ENCODE measurements at regions not wholly inside any gene's neighbourhood (a gene's known extent, or its start where the extent isn't known, plus 50 kb on each side); places are given as distances from the start of the nearest gene placed in this dataset.

DNA sequence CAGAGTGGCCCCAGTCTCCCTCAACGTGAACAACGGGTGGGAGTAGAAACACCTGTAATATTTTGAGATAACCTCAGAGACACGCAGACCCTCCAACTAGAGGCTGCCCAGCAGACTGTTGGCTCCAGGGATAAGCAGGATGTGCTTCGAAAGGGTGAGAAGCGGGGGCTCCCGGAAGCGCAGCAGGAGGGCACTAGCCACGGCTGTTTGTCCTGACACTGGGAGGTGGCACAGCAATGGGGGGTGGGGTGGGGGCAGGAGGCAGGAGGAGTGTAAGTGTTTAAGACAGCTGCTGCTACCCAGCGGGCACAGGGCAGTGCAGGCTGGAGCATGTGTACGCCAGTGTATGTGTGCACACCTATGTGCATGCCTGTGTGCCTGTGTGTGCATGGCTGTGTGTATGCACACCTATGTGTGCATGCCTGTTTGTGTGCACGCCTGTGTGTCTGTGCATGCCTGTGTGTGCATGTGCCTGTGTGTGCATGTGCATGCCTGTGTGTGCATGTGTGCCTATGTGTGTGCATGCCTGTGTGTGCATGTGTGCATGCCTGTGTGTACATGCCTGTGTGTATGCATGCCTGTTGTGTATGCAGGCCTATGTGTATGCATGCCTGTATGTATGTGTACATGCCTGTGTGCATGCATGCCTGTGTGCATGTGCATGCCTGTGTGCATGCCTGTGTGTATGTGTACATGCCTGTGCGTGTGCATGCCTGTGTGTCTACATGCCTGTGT, 154.7 kb downstream of the SHANK2 start (continued):
- TF ChIP-seq, protein P1, sequence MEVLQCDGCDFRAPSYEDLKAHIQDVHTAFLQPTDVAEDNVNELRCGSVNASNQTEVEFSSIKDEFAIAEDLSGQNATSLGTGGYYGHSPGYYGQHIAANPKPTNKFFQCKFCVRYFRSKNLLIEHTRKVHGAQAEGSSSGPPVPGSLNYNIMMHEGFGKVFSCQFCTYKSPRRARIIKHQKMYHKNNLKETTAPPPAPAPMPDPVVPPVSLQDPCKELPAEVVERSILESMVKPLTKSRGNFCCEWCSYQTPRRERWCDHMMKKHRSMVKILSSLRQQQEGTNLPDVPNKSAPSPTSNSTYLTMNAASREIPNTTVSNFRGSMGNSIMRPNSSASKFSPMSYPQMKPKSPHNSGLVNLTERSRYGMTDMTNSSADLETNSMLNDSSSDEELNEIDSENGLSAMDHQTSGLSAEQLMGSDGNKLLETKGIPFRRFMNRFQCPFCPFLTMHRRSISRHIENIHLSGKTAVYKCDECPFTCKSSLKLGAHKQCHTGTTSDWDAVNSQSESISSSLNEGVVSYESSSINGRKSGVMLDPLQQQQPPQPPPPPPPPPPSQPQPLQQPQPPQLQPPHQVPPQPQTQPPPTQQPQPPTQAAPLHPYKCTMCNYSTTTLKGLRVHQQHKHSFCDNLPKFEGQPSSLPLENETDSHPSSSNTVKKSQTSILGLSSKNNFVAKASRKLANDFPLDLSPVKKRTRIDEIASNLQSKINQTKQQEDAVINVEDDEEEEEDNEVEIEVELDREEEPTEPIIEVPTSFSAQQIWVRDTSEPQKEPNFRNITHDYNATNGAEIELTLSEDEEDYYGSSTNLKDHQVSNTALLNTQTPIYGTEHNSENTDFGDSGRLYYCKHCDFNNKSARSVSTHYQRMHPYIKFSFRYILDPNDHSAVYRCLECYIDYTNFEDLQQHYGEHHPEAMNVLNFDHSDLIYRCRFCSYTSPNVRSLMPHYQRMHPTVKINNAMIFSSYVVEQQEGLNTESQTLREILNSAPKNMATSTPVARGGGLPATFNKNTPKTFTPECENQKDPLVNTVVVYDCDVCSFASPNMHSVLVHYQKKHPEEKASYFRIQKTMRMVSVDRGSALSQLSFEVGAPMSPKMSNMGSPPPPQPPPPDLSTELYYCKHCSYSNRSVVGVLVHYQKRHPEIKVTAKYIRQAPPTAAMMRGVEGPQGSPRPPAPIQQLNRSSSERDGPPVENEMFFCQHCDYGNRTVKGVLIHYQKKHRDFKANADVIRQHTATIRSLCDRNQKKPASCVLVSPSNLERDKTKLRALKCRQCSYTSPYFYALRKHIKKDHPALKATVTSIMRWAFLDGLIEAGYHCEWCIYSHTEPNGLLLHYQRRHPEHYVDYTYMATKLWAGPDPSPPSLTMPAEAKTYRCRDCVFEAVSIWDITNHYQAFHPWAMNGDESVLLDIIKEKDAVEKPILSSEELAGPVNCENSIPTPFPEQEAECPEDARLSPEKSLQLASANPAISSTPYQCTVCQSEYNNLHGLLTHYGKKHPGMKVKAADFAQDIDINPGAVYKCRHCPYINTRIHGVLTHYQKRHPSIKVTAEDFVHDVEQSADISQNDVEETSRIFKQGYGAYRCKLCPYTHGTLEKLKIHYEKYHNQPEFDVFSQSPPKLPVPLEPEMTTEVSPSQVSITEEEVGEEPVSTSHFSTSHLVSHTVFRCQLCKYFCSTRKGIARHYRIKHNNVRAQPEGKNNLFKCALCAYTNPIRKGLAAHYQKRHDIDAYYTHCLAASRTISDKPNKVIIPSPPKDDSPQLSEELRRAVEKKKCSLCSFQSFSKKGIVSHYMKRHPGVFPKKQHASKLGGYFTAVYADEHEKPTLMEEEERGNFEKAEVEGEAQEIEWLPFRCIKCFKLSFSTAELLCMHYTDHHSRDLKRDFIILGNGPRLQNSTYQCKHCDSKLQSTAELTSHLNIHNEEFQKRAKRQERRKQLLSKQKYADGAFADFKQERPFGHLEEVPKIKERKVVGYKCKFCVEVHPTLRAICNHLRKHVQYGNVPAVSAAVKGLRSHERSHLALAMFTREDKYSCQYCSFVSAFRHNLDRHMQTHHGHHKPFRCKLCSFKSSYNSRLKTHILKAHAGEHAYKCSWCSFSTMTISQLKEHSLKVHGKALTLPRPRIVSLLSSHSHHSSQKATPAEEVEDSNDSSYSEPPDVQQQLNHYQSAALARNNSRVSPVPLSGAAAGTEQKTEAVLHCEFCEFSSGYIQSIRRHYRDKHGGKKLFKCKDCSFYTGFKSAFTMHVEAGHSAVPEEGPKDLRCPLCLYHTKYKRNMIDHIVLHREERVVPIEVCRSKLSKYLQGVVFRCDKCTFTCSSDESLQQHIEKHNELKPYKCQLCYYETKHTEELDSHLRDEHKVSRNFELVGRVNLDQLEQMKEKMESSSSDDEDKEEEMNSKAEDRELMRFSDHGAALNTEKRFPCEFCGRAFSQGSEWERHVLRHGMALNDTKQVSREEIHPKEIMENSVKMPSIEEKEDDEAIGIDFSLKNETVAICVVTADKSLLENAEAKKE (CRISPR knock-in tag; IDR thresholded peaks at IDR 0.05): no peak
- no peak for TF ChIP-seq EZH2 (IDR thresholded peaks at IDR 0.05; ENCODE audit: low read depth, unreplicated experiment)

GRCh38 chr11:71096751-71097388, 155.5 kb downstream of the SHANK2 start:
- peaks cover 13% of the 10 kb centered on the region for H3K27me3 Mint-ChIP-seq (ENCODE audit: insufficient read depth, low read depth, poor library complexity)
- Histone ChIP-seq H2AFZ (no peak overlapping the region), H3K4me3 (no peak overlapping the region), H3K4me1 (ENCODE audit: insufficient read depth) (no peaks in the 10 kb centered on the region), H3K36me3 (ENCODE audit: insufficient read depth) (peaks cover 7% of the 10 kb centered on the region; the same call in 1 of the 2 replicates), H3K4me2 (no peak overlapping the region), H3K79me2 (replicated peaks; ENCODE audit: insufficient read depth) (peaks cover 4% of the 10 kb centered on the region; the same call in 1 of the 2 replicates), H3K27ac (ENCODE audit: low read depth) (no peak overlapping the region), H3F3A (replicated peaks; ENCODE audit: low read depth) (no peaks in the 10 kb centered on the region), H3K9me2 (ENCODE audit: insufficient read depth) (no peaks in the 10 kb centered on the region), H4K20me1 (replicated peaks; ENCODE audit: insufficient read depth) (no peaks in the 10 kb centered on the region), H3K27me3 (ENCODE audit: insufficient read depth) (no peaks in the 10 kb centered on the region)
- peaks cover 3% of the 10 kb centered on the region for H3K4me1 Mint-ChIP-seq
- H3K9me3 Mint-ChIP-seq: no peaks in the 10 kb centered on the region
- no peak overlapping the region for H3K27ac Mint-ChIP-seq
- no peak for TF ChIP-seq ZNF331 (CRISPR knock-in tag; IDR thresholded peaks at IDR 0.05; ENCODE audit: low read depth)
- no peak for TF ChIP-seq REST (IDR thresholded peaks at IDR 0.05; ENCODE audit: unreplicated experiment)
- TF ChIP-seq, protein P2, sequence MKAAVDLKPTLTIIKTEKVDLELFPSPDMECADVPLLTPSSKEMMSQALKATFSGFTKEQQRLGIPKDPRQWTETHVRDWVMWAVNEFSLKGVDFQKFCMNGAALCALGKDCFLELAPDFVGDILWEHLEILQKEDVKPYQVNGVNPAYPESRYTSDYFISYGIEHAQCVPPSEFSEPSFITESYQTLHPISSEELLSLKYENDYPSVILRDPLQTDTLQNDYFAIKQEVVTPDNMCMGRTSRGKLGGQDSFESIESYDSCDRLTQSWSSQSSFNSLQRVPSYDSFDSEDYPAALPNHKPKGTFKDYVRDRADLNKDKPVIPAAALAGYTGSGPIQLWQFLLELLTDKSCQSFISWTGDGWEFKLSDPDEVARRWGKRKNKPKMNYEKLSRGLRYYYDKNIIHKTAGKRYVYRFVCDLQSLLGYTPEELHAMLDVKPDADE (IDR thresholded peaks at IDR 0.05): no peak
- no peak for TF ChIP-seq ZNF114 (CRISPR knock-in tag; IDR thresholded peaks at IDR 0.05)
- TF ChIP-seq EZH2phosphoT487 (IDR thresholded peaks at IDR 0.05; ENCODE audit: unreplicated experiment): no peak
- no peak for TF ChIP-seq POLR2AphosphoS5 (IDR thresholded peaks at IDR 0.05; ENCODE audit: low read depth)
- DNase-seq (ENCODE audit: low spot score) (no peak), ATAC-seq (no peak)
- no peak overlapping the region for H3K4me3 Mint-ChIP-seq
- H3K36me3 Mint-ChIP-seq (ENCODE audit: low read depth): peaks cover 59% of the 10 kb centered on the region
